SJCRH30 (cell line): ENCODE measurements at regions not wholly inside any gene's neighbourhood (a gene's known extent, or its start where the extent isn't known, plus 50 kb on each side); places are given as distances from the start of the nearest gene placed in this dataset.

Source experiments
- DNase-seq, 2 experiments: peaks; one replicate each; pipeline ENCODE4 v3.0.0-alpha.2; 2015 to 2020
- H3K27ac ChIP-seq: fragments of 250-450 bp; sonication (Bioruptor Pico); 2 replicates; pipeline ENCODE4 v1.5.1; 2020; ENCODE audit warnings: mild to moderate bottlenecking, moderate library complexity
- H3K27me3 ChIP-seq: fragments of 250-450 bp; sonication (Bioruptor Pico); 2 replicates; pipeline ENCODE4 v1.5.1; 2020; ENCODE audit warnings: mild to moderate bottlenecking, moderate library complexity
- H3K36me3 ChIP-seq: fragments of 250-450 bp; sonication (Bioruptor Pico); 2 replicates; pipeline ENCODE4 v1.5.1; 2020; ENCODE audit warnings: mild to moderate bottlenecking, moderate library complexity
- H3K4me1 ChIP-seq: fragments of 250-450 bp; sonication (Bioruptor Pico); 2 replicates; pipeline ENCODE4 v1.5.1; 2020; ENCODE audit warnings: mild to moderate bottlenecking, moderate library complexity
- H3K4me3 ChIP-seq: fragments of 250-450 bp; sonication (Bioruptor Pico); 2 replicates; pipeline ENCODE4 v1.5.1; 2020; ENCODE audit warnings: mild to moderate bottlenecking, moderate library complexity
- H3K9me3 ChIP-seq: fragments of 250-450 bp; sonication (Bioruptor Pico); replicated peaks from 2 replicates; pipeline ENCODE4 v1.5.1; 2020; ENCODE audit warnings: mild to moderate bottlenecking, moderate library complexity

GRCh38 chr22:27086080-27087044 lies 429.0 kb downstream of the MIAT start:
- no peaks in the 10 kb centered on the region for H3K9me3 ChIP-seq
- 0 out of 2 replicates have a peak, but pooled peaks cover 2% of the 10 kb centered on the region for H3K4me1 ChIP-seq
- no peak overlapping the region for H3K4me3 ChIP-seq
- H3K27ac ChIP-seq = no peak overlapping the region
- H3K36me3 ChIP-seq = no peaks in the 10 kb centered on the region
- peak; percentile 72 to 77 for DNase-seq
- no peaks in the 10 kb centered on the region for H3K27me3 ChIP-seq

GRCh38 chr22:27087051-27087450 lies 429.7 kb downstream of the MIAT start:
- no peaks in the 10 kb centered on the region for H3K27me3 ChIP-seq
- H3K4me3 ChIP-seq = no peak overlapping the region
- 0 out of 2 replicates have a peak, but pooled peaks cover 2% of the 10 kb centered on the region for H3K4me1 ChIP-seq
- DNase-seq = no peak
- H3K36me3 ChIP-seq = no peaks in the 10 kb centered on the region
- no peaks in the 10 kb centered on the region for H3K9me3 ChIP-seq
- H3K27ac ChIP-seq = no peak overlapping the region

DNA sequence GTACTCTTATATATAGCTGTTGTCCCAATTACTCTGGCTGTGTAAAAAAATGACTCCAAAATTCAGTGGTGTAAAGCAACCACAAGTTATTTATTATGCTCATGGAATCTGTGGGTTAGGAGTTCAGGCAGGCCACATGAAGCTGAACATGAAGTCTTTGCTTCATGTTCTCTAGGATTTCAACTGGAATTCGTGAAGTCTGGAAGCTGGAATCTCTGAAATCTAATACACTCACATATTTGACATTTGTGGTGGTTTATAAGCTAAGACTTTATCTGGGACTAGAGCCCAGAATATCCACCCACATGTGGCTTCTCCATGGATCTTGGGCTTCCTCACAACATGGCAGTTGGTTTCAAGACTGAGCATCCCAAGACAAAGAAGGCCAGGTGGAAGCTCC lies 430.6 kb downstream of the MIAT start:
- DNase-seq = peak; percentile 25 to 27
- H3K9me3 ChIP-seq = no peaks in the 10 kb centered on the region
- no peak overlapping the region for H3K27ac ChIP-seq
- H3K4me1 ChIP-seq = 0 out of 2 replicates have a peak, but pooled peaks cover 2% of the 10 kb centered on the region
- no peak overlapping the region for H3K4me3 ChIP-seq
- H3K27me3 ChIP-seq = no peaks in the 10 kb centered on the region
- H3K36me3 ChIP-seq = no peaks in the 10 kb centered on the region

DNA sequence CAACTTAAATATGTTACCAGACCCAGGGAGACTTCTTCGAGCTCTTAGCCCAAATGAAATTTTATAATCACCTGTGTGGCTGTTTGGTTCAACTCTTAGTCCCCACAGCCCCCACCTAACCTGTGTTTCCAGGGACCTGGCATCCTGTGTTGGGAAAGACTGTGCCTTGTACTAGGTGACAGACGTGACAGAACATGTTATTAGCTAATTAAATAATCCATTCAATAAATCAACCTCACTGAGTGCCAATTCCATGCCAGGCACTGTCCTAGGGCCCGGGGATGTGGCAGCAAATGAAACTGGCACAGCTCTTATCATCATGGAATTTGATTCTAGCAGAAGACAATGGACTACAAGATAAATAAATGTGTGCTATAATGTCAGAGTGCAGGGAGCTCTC lies 431.9 kb downstream of the MIAT start:
- Histone ChIP-seq H3K4me1 (0 out of 2 replicates have a peak, but pooled peaks cover 2% of the 10 kb centered on the region), H3K4me3 (no peak overlapping the region), H3K36me3 (no peaks in the 10 kb centered on the region), H3K27me3 (no peaks in the 10 kb centered on the region), H3K27ac (no peak overlapping the region), H3K9me3 (no peaks in the 10 kb centered on the region)
- no peak for DNase-seq

- no peaks in the 10 kb centered on the region for H3K9me3 ChIP-seq
- no peaks in the 10 kb centered on the region for H3K36me3 ChIP-seq
- DNase-seq = no peak
- H3K27me3 ChIP-seq = no peaks in the 10 kb centered on the region
- H3K27ac ChIP-seq = no peak overlapping the region
- H3K4me1 ChIP-seq = 0 out of 2 replicates have a peak, but pooled peaks cover 2% of the 10 kb centered on the region
- H3K4me3 ChIP-seq = no peak overlapping the region
Observed at GRCh38 chr22:27090611-27091011, 433.2 kb downstream of the MIAT start.

GRCh38 chr22:27093422-27093821 lies 436.0 kb downstream of the MIAT start:
- Histone ChIP-seq H3K4me3 (no peak overlapping the region), H3K4me1 (no peaks in the 10 kb centered on the region), H3K27ac (no peak overlapping the region), H3K9me3 (no peaks in the 10 kb centered on the region), H3K36me3 (no peaks in the 10 kb centered on the region), H3K27me3 (no peaks in the 10 kb centered on the region)
- no peak for DNase-seq

- no peak for DNase-seq
- Histone ChIP-seq H3K27me3 (no peaks in the 10 kb centered on the region), H3K27ac (no peak overlapping the region), H3K4me3 (no peak overlapping the region), H3K4me1 (no peaks in the 10 kb centered on the region), H3K9me3 (no peaks in the 10 kb centered on the region), H3K36me3 (no peaks in the 10 kb centered on the region)
Observed at GRCh38 chr22:27094633-27095308, 437.4 kb downstream of the MIAT start.

DNA sequence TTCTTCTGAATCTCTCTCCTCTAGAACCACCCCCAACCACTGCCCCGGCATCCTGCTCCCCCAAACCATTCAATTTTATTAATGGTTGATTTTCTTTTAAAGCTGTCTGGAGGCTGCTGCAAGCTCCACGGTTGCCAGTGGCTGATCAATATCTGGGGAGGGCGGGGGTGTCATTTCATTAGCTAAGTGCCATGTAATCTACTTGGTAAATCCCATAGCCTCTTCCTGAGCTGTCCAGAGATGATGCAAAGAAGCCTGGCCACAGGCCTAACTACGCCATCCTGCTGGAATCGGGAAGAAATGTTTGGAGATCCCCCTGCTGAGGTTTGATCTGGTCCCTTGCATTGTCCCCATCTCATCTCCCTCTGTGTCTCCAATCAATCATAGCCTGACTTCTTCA lies 440.1 kb downstream of the MIAT start:
- Histone ChIP-seq H3K4me3 (no peak overlapping the region), H3K4me1 (peaks cover 4% of the 10 kb centered on the region; the same call in 1 of the 2 replicates), H3K27ac (no peak overlapping the region), H3K9me3 (no peaks in the 10 kb centered on the region), H3K27me3 (no peaks in the 10 kb centered on the region), H3K36me3 (no peaks in the 10 kb centered on the region)
- no peak for DNase-seq

DNA sequence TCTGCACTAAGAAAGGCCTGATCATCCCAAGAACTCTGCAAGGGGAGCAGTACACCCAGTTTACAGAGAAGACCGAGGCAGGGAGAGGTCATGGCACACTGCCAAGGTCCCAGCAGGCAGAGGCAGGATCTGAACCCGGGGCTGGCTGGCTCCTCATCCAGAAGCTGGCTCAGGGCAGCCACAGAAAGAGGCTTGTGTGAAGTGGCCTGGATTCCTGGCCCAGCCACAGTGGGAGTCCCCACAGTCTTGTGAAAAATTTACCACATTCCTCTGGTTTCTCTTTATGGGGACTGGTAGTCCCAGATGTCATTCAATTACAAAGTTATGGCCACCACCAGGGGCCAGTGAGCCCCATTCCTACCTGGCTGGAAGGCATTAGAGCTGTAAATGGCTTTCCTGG lies 440.5 kb downstream of the MIAT start:
- DNase-seq = no peak
- H3K27me3 ChIP-seq = no peaks in the 10 kb centered on the region
- H3K4me1 ChIP-seq = peaks cover 4% of the 10 kb centered on the region; the same call in 1 of the 2 replicates
- no peak overlapping the region for H3K27ac ChIP-seq
- no peak overlapping the region for H3K4me3 ChIP-seq
- no peaks in the 10 kb centered on the region for H3K9me3 ChIP-seq
- no peaks in the 10 kb centered on the region for H3K36me3 ChIP-seq

DNA sequence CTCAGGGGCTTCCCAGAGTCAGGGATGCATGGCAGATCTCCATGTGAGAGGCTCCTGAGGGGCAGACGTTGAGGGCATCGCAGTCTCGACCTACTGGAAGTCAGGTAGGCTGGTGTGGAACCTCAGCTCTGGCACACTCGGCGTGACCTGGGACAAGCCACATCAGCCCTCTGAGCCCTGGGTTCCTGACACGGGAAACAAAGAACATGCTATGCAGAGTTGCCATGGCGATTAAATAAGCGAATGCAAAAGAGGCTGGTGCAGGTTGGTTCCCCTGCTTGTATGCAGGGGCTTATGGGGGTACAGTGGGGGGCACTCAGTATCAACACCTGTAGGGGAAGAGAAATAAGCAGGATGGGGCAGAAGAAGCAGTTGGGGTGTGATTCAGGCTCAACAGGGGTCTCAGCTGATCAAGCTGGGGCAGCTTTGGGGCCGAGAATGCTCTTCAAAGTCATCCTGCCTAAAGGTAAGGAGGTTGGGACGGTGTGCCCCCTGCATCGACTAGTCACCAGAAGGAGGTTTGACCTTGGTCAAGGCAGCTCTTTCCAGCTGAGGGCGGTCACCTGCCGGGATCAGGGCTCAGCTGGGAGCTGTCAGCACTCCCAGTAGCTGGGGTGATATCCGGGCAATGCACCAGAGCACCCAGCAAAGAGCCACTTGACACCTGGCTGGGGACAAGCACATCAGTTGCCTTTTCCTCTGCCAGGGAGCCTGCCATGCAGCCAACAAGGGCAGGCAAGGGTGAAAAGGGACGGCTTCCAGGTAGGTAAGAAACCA lies 442.7 kb downstream of the MIAT start:
- H3K27ac ChIP-seq = no peak overlapping the region; the same call in 1 of the 2 replicates
- H3K9me3 ChIP-seq = no peaks in the 10 kb centered on the region
- H3K36me3 ChIP-seq = no peaks in the 10 kb centered on the region
- no peaks in the 10 kb centered on the region for H3K27me3 ChIP-seq
- H3K4me3 ChIP-seq = no peak overlapping the region
- no peak for DNase-seq
- H3K4me1 ChIP-seq = peaks cover 4% of the 10 kb centered on the region; the same call in 1 of the 2 replicates

GRCh38 chr22:27100789-27101188 lies 443.4 kb downstream of the MIAT start:
- Histone ChIP-seq H3K36me3 (no peaks in the 10 kb centered on the region), H3K4me3 (no peak overlapping the region), H3K27me3 (no peaks in the 10 kb centered on the region), H3K4me1 (peaks cover 4% of the 10 kb centered on the region; the same call in 1 of the 2 replicates), H3K27ac (no peak overlapping the region; the same call in 1 of the 2 replicates), H3K9me3 (no peaks in the 10 kb centered on the region)
- DNase-seq = peak; percentile 79 to 82

DNA sequence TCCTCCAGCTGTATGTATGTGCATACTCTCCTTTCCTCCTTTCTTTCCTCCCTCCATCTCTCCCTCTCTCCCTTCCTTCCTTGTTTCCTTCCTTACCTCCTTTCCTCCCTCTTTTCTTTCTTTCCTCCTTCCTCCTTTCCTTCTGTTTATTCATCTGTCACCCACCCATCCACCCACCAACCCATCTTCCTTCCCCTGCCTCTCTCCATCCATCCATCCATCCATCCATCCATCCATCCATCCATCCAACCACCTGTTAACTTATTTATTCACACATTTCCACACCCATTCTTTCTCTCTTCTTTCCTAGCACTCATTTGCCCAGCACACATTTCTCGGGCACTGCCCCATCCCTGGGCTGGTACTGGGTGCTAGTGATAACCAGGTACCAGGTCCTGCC lies 443.9 kb downstream of the MIAT start:
- Histone ChIP-seq H3K27ac (no peak overlapping the region), H3K4me1 (peaks cover 4% of the 10 kb centered on the region), H3K36me3 (no peaks in the 10 kb centered on the region), H3K9me3 (no peaks in the 10 kb centered on the region), H3K4me3 (no peak overlapping the region), H3K27me3 (no peaks in the 10 kb centered on the region)
- DNase-seq = no peak

GRCh38 chr22:27104449-27104848 lies 447.1 kb downstream of the MIAT start:
- DNase-seq = no peak
- Histone ChIP-seq H3K4me1 (peaks cover 17% of the 10 kb centered on the region), H3K27me3 (no peaks in the 10 kb centered on the region), H3K27ac (no peak overlapping the region), H3K4me3 (no peak overlapping the region), H3K9me3 (peaks cover 3% of the 10 kb centered on the region; the same call in 1 of the 2 replicates), H3K36me3 (no peaks in the 10 kb centered on the region)

DNA sequence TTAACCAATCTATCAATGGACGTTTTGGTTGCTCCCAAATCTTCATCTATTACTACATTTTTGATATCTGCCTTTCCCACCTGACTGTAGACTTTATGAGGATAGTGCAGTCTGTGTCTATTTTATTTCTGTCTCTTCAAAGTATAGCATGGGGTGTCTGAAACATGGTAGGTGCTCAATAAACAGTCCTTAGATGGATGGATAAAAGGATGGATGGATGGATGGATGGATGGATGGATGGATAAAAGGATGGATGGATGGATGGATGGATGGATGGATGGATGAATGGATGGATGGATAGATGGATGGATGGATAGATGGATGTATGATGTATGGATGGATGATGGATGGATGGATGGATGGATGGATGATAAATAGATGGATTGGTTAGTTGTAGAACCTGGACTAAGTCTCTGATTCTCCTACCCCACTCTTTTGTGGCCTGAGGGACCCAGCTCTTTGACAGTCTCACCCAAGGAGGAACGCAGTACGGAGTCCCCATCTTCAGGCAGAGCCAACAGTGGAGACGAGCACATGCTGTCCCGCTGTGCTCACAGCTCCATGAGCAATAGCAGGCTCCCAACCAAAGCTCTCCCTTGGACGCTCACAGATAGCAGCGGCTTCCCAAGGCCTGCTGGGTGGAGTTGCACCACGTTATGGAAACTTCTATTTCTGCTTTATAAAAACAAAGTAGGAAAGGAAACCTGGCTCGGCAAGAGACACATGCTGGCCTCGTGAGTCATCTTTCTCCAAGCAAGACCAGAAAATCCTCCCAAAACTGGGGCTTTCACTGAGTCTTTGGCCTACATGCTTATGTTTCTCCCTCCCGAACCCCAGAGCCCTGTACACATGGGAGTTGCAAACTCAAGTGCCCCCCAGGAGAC lies 448.0 kb downstream of the MIAT start:
- Histone ChIP-seq H3K36me3 (no peaks in the 10 kb centered on the region), H3K27me3 (no peaks in the 10 kb centered on the region), H3K4me3 (no peak overlapping the region), H3K9me3 (peaks cover 3% of the 10 kb centered on the region; the same call in 1 of the 2 replicates), H3K27ac (no peak overlapping the region), H3K4me1 (peaks cover 20% of the 10 kb centered on the region)
- DNase-seq = no peak
